Panc1 (cell line): ENCODE measurements at regions not wholly inside any gene's neighbourhood (a gene's known extent, or its start where the extent isn't known, plus 50 kb on each side); places are given as distances from the start of the nearest gene placed in this dataset.

Experiments
- ATAC-seq: fragments of 200-7000 bp; cut with Tn5 transposase; 2 replicates; pipeline ENCODE4 v1.9.1; 2020; ENCODE audit warnings: mild to moderate bottlenecking, moderate library complexity
- BruUV-seq: library from RNA; stranded (reverse); fragments of 400-500 nt; replicated peaks from 2 replicates; lab custom pipeline; 2021; lab: Mats Ljungman, UMichigan
- CTCF ChIA-PET: fragments of 300-600 bp; sonication (Branson Sonifier 250); formaldehyde crosslinking; loops from one replicate; lab custom pipeline; 2022; ENCODE audit warnings: antibody characterized with exemption; lab: Charles Lee
- POLR2A ChIA-PET: fragments of 300-600 bp; sonication (Branson Sonifier 250); formaldehyde crosslinking; loops from one replicate; lab custom pipeline; 2022; ENCODE audit warnings: antibody characterized with exemption; lab: Charles Lee
- DNase-seq: peaks from one replicate; pipeline ENCODE4 v3.0.0-alpha.2; 2010; ENCODE audit warnings: low read depth, low spot score
- H3K27ac ChIP-seq: 2 replicates; pipeline ENCODE4 v1.5.1; 2011; ENCODE audit warnings: mild to moderate bottlenecking, low read length, inconsistent platforms
- H3K27me3 ChIP-seq: fragments of 200-500 bp; sonication (Bioruptor generic); 2 replicates; pipeline ENCODE4 v1.6.0; 2014; ENCODE audit warnings: low read length, inconsistent platforms; ENCODE audit not compliant: control insufficient read depth, insufficient read depth
- H3K36me3 ChIP-seq: fragments of 200-500 bp; sonication (Bioruptor generic); 2 replicates; pipeline ENCODE4 v1.5.1; 2014; ENCODE audit warnings: inconsistent platforms, mild to moderate bottlenecking, low read length, moderate library complexity; ENCODE audit not compliant: control insufficient read depth, insufficient read depth
- H3K4me1 ChIP-seq: 2 replicates; pipeline ENCODE4 v1.5.1; 2011; ENCODE audit warnings: inconsistent platforms, mild to moderate bottlenecking, low read length, moderate library complexity; ENCODE audit not compliant: control insufficient read depth, insufficient read depth
- H3K4me3 ChIP-seq, 2 experiments: 2 replicates each; pipeline ENCODE4 v1.5.1; 2011 to 2012; ENCODE audit warnings: low read depth in 2 of 2, low read length in 2 of 2, mild to moderate bottlenecking in 2 of 2, inconsistent platforms in 1 of 2, moderate library complexity in 1 of 2
- H3K9me3 ChIP-seq: fragments of 200-500 bp; sonication (Bioruptor generic); 2 replicates; pipeline ENCODE4 v1.5.1; 2014; ENCODE audit warnings: low read depth, mild to moderate bottlenecking, inconsistent platforms, low read length, moderate library complexity; ENCODE audit not compliant: control insufficient read depth, insufficient read depth
- POLR2AphosphoS5 ChIP-seq: IDR thresholded peaks from 2 replicates; pipeline ENCODE4 v1.6.1; 2012; ENCODE audit warnings: mild to moderate bottlenecking, low read depth, low read length, moderate library complexity
- REST ChIP-seq, 2 experiments: IDR thresholded peaks; 2 replicates each; pipeline ENCODE4 v1.6.1; 2011 to 2012; ENCODE audit warnings: low read depth in 2 of 2, control low read depth in 1 of 2, low read length in 1 of 2, mild to moderate bottlenecking in 1 of 2, moderate library complexity in 1 of 2; ENCODE audit not compliant: insufficient read depth in 1 of 2
- SIN3A ChIP-seq: IDR thresholded peaks from 2 replicates; pipeline ENCODE4 v1.6.1; 2012; ENCODE audit warnings: low read depth, mild to moderate bottlenecking, low read length, moderate library complexity, borderline replicate concordance; ENCODE audit not compliant: insufficient read depth
- TCF7L2 ChIP-seq: IDR thresholded peaks from 2 replicates; pipeline ENCODE4 v1.6.1; 2011; ENCODE audit warnings: mild to moderate bottlenecking, low read depth, low read length, inconsistent platforms
- in situ Hi-C: cut with HindIII; loops from 2 replicates; pipeline ENCODE4 v1.10.0; 2016; ENCODE audit warnings: low sequenced_read_pairs, low pct_unique_long_range_greater_than_20kb
- intact Hi-C: fragments of 100-400 bp; cut with micrococcal nuclease; formaldehyde crosslinking; loops from one replicate; pipeline ENCODE4 v1.10.0; 2022; ENCODE audit not compliant: unreplicated experiment
- TF ChIP-seq, protein P1 (sequence below): fragments of 450-650 bp; IDR thresholded peaks from 2 replicates; pipeline ENCODE4 v1.5.1; 2017; ENCODE audit warnings: mild to moderate bottlenecking

- intact Hi-C loops, result no loop called here
- no peaks in the 10 kb centered on the region for H3K36me3 ChIP-seq
- no peak overlapping the region for H3K27ac ChIP-seq
- H3K4me3 ChIP-seq, result no peak overlapping the region
- in situ Hi-C loops, result no loop called here
- no peaks in the 10 kb centered on the region for H3K27me3 ChIP-seq
- no peaks in the 10 kb centered on the region for H3K9me3 ChIP-seq
- DNase-seq (no peak), ATAC-seq (no peak)
- ChIA-PET CTCF (no interaction called here), POLR2A (no interaction called here)
- TF ChIP-seq TCF7L2, result no peak
- no peak for TF ChIP-seq SIN3A
- TF ChIP-seq REST (IDR thresholded peaks at IDR 0.05; ENCODE audit: insufficient read depth in 1 of 2, low read depth in 2 of 2, low read length in 1 of 2), result no peak
- TF ChIP-seq, protein P1, sequence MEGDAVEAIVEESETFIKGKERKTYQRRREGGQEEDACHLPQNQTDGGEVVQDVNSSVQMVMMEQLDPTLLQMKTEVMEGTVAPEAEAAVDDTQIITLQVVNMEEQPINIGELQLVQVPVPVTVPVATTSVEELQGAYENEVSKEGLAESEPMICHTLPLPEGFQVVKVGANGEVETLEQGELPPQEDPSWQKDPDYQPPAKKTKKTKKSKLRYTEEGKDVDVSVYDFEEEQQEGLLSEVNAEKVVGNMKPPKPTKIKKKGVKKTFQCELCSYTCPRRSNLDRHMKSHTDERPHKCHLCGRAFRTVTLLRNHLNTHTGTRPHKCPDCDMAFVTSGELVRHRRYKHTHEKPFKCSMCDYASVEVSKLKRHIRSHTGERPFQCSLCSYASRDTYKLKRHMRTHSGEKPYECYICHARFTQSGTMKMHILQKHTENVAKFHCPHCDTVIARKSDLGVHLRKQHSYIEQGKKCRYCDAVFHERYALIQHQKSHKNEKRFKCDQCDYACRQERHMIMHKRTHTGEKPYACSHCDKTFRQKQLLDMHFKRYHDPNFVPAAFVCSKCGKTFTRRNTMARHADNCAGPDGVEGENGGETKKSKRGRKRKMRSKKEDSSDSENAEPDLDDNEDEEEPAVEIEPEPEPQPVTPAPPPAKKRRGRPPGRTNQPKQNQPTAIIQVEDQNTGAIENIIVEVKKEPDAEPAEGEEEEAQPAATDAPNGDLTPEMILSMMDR, result no peak
- no peak for TF ChIP-seq POLR2AphosphoS5
- no peaks in the 10 kb centered on the region for H3K4me1 ChIP-seq
- no TSS peak for BruUV-seq
These were observed 241.4 kb upstream of the SLC24A2 start for GRCh38 chr9:20030221-20030620.

GRCh38 chr9:20028849-20029231 lies 240.0 kb upstream of the SLC24A2 start:
- POLR2A ChIA-PET, result no interaction called here
- H3K27ac ChIP-seq, result no peak overlapping the region
- H3K9me3 ChIP-seq, result no peaks in the 10 kb centered on the region
- no peaks in the 10 kb centered on the region for H3K4me1 ChIP-seq
- H3K27me3 ChIP-seq, result no peaks in the 10 kb centered on the region
- no peak for DNase-seq
- no TSS peak for BruUV-seq
- CTCF ChIA-PET, result no interaction called here
- TF ChIP-seq, protein P1, result no peak
- no peak for TF ChIP-seq TCF7L2
- in situ Hi-C loops (no loop called here), intact Hi-C loops (no loop called here)
- no peaks in the 10 kb centered on the region for H3K36me3 ChIP-seq
- ATAC-seq, result no peak
- H3K4me3 ChIP-seq, result no peak overlapping the region
